ENCODE measurements at regions not wholly inside any gene's neighbourhood (a gene's known extent, or its start where the extent isn't known, plus 50 kb on each side); places are given as distances from the start of the nearest gene placed in this dataset.

DNA sequence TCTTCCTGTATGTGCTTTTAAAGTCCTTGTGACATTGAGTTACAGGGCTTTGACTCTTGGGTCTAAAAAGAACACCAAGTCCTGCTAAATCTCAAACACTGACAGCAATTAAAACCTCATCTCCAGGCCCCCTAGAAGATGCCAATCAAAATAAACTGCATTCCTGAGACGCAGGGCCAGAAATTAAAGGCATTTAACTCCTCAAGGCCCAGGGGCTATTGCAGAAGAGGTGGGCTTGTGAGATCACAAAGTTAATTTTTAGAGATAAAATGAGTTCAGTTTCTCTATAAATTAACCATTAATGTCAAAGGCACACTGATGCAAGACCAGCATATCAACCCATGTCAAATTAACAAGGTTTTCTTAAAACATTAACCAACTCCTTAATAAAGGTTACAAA lies 145.6 kb upstream of the CARMIL1 start:
- TF ChIP-seq, protein P1, sequence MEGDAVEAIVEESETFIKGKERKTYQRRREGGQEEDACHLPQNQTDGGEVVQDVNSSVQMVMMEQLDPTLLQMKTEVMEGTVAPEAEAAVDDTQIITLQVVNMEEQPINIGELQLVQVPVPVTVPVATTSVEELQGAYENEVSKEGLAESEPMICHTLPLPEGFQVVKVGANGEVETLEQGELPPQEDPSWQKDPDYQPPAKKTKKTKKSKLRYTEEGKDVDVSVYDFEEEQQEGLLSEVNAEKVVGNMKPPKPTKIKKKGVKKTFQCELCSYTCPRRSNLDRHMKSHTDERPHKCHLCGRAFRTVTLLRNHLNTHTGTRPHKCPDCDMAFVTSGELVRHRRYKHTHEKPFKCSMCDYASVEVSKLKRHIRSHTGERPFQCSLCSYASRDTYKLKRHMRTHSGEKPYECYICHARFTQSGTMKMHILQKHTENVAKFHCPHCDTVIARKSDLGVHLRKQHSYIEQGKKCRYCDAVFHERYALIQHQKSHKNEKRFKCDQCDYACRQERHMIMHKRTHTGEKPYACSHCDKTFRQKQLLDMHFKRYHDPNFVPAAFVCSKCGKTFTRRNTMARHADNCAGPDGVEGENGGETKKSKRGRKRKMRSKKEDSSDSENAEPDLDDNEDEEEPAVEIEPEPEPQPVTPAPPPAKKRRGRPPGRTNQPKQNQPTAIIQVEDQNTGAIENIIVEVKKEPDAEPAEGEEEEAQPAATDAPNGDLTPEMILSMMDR (IDR thresholded peaks at IDR 0.05) = no peak
- TF ChIP-seq POLR2A (IDR thresholded peaks at IDR 0.05) = no peak

Measured in lower leg skin (tissue), 3 donors.